BJ (cell line): ENCODE measurements at regions not wholly inside any gene's neighbourhood (a gene's known extent, or its start where the extent isn't known, plus 50 kb on each side); places are given as distances from the start of the nearest gene placed in this dataset.

ENCODE experiments used
- CTCF ChIA-PET: fragments of 350-600 bp; formaldehyde crosslinking; extraction: SDS; loops from one replicate; lab custom pipeline; 2021; ENCODE audit warnings: antibody characterized with exemption, inconsistent platforms; lab: Yijun Ruan, JAX
- POLR2A ChIA-PET: fragments of 300-600 bp; sonication (Branson Sonifier 250); formaldehyde crosslinking; extraction: SDS; loops from one replicate; lab custom pipeline; 2021; ENCODE audit warnings: antibody characterized with exemption; lab: Charles Lee
- DNase-seq: peaks from one replicate; pipeline ENCODE4 v3.0.0-alpha.2; 2011; ENCODE audit warnings: low read depth
- H3K27me3 ChIP-seq: 2 replicates; pipeline ENCODE4 v1.6.0; 2011; ENCODE audit warnings: low read length; ENCODE audit not compliant: control insufficient read depth, insufficient read depth
- H3K36me3 ChIP-seq: 2 replicates; pipeline ENCODE4 v1.5.1; 2011; ENCODE audit warnings: low read length; ENCODE audit not compliant: control insufficient read depth, insufficient read depth
- H3K4me3 ChIP-seq: 2 replicates; pipeline ENCODE4 v1.5.1; 2011; ENCODE audit warnings: low read depth, mild to moderate bottlenecking, control low read depth, low read length
- CTCF ChIP-seq: IDR thresholded peaks from 2 replicates; pipeline ENCODE4 v1.5.1; 2011; ENCODE audit warnings: low read depth, mild to moderate bottlenecking, control low read depth, inconsistent platforms, low read length, moderate library complexity; ENCODE audit not compliant: insufficient read depth

- no peak for DNase-seq
- ChIA-PET CTCF (no interaction called here), POLR2A (no interaction called here)
- TF ChIP-seq CTCF = no peak
- H3K4me3 ChIP-seq = no peak overlapping the region
- no peaks in the 10 kb centered on the region for H3K27me3 ChIP-seq
- H3K36me3 ChIP-seq = no peaks in the 10 kb centered on the region
Observed at GRCh38 chr9:18331310-18331684, 142.7 kb upstream of the ADAMTSL1 start.

- POLR2A ChIA-PET = no interaction called here
- TF ChIP-seq CTCF = no peak
- no peak for DNase-seq
- CTCF ChIA-PET = no interaction called here
- H3K4me3 ChIP-seq = no peak overlapping the region
- no peaks in the 10 kb centered on the region for H3K27me3 ChIP-seq
- no peaks in the 10 kb centered on the region for H3K36me3 ChIP-seq
Observed at GRCh38 chr9:18331808-18332209, 142.1 kb upstream of the ADAMTSL1 start.

- ChIA-PET POLR2A (no interaction called here), CTCF (interaction anchor here (0.6 to 1.0 kb wide), 3 partner anchors 9 to 58 kb away, joined by 3 read pairs; no protein-coding TSS in a partner anchor)
- no peaks in the 10 kb centered on the region for H3K36me3 ChIP-seq
- H3K27me3 ChIP-seq = no peaks in the 10 kb centered on the region
- no peak overlapping the region for H3K4me3 ChIP-seq
- no peak for TF ChIP-seq CTCF
- no peak for DNase-seq
Observed at GRCh38 chr9:18333157-18333556, 140.8 kb upstream of the ADAMTSL1 start.

GRCh38 chr9:18335825-18336224 lies 138.1 kb upstream of the ADAMTSL1 start:
- ChIA-PET CTCF (interaction anchor here (0.6 kb wide), 1 partner anchor 49 kb away, joined by 3 read pairs; no protein-coding TSS in a partner anchor), POLR2A (no interaction called here)
- no peak for DNase-seq
- no peaks in the 10 kb centered on the region for H3K27me3 ChIP-seq
- H3K4me3 ChIP-seq = no peak overlapping the region
- no peak for TF ChIP-seq CTCF
- no peaks in the 10 kb centered on the region for H3K36me3 ChIP-seq

GRCh38 chr9:18338042-18338441 lies 135.9 kb upstream of the ADAMTSL1 start:
- ChIA-PET CTCF (interaction anchor here (1.2 kb wide), 1 partner anchor 27 kb away, joined by 3 read pairs; no protein-coding TSS in a partner anchor), POLR2A (no interaction called here)
- Histone ChIP-seq H3K27me3 (no peaks in the 10 kb centered on the region), H3K4me3 (no peak overlapping the region), H3K36me3 (no peaks in the 10 kb centered on the region)
- no peak for TF ChIP-seq CTCF
- no peak for DNase-seq
